ENCODE measurements at regions not wholly inside any gene's neighbourhood (a gene's known extent, or its start where the extent isn't known, plus 50 kb on each side); places are given as distances from the start of the nearest gene placed in this dataset.

DNA sequence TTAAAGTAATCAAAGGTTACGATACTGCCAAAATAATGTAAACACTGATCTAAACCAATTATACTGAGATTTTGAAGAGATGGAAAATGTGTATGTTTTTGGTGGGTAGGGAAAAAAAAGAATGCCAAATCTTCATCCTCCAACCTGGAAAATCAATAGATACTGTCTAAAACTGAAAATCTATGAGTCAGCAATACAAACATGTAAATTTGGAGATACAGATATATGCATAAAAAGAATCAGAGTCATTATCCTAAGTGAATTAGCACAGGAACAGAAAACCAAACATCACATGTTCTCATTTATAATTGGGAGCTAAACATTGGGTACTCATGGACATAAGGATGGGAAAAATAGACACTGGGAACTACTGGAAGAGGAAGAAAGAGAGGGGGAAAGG is 197.4 kb upstream of the TRPC5 start:
- no peak overlapping the region for H2BK12ac ChIP-seq (ENCODE audit: low read depth, low read length)
- CTCF ChIA-PET (ENCODE audit: partially characterized antibody): no interaction called here
- H3K23ac ChIP-seq (ENCODE audit: insufficient read length): no peak overlapping the region
- no peak overlapping the region for H3K14ac ChIP-seq (ENCODE audit: insufficient read length)
- DNase-seq (ENCODE audit: low read depth in 1 of 2, low spot score in 2 of 2) (no peak), FAIRE-seq (no peak)
- no peak overlapping the region for H3K27ac ChIP-seq (ENCODE audit: low read depth, low read length)
- H4K8ac ChIP-seq (ENCODE audit: extremely low read depth, insufficient read depth, low read length): no peak overlapping the region
- H3K4me1 ChIP-seq (replicated peaks in 1 of 4; ENCODE audit: control insufficient read depth in 3 of 4, insufficient read depth in 4 of 4, low read length in 3 of 4): no peaks in the 10 kb centered on the region
- no peaks in the 10 kb centered on the region for H3K79me2 ChIP-seq (ENCODE audit: control insufficient read depth in 1 of 2, insufficient read depth in 2 of 2, low read length in 2 of 2)
- H3K9ac ChIP-seq (replicated peaks in 1 of 4; ENCODE audit: extremely low read depth in 1 of 4, low read depth in 3 of 4, low read length in 3 of 4): no peak overlapping the region
- H3K56ac ChIP-seq (replicated peaks; ENCODE audit: insufficient read length, low read depth, low read length): no peak overlapping the region
- POLR2A ChIA-PET (ENCODE audit: partially characterized antibody): no interaction called here
- no peaks in the 10 kb centered on the region for H3K9me3 ChIP-seq (ENCODE audit: insufficient read depth in 2 of 2, low read depth in 1 of 2, low read length in 1 of 2)
- H3K36me3 ChIP-seq (ENCODE audit: control insufficient read depth in 2 of 4, insufficient read depth in 4 of 4, low read length in 3 of 4): no peaks in the 10 kb centered on the region
- H3K4me2 ChIP-seq (ENCODE audit: insufficient read depth in 1 of 2, low read depth in 2 of 2, low read length in 2 of 2): no peak overlapping the region
- H2AFZ ChIP-seq (ENCODE audit: low read length): no peak overlapping the region
- no peak overlapping the region for H4K91ac ChIP-seq (replicated peaks; ENCODE audit: insufficient read length, low read length)
- H3K79me1 ChIP-seq (ENCODE audit: low read depth, low read length): no peaks in the 10 kb centered on the region
- H3K23me2 ChIP-seq (ENCODE audit: low read depth, low read length): no peaks in the 10 kb centered on the region
- no peak overlapping the region for H3K18ac ChIP-seq (ENCODE audit: extremely low read depth, low read length)
- no peak overlapping the region for H2AK5ac ChIP-seq (ENCODE audit: low read depth, low read length)
- H3K4me3 ChIP-seq (ENCODE audit: extremely low read depth in 1 of 4, insufficient read depth in 2 of 4, low read depth in 3 of 4, low read length in 4 of 4): no peak overlapping the region
- no peak overlapping the region for H2BK20ac ChIP-seq (ENCODE audit: low read length)
- H2BK15ac ChIP-seq (ENCODE audit: low read length): no peak overlapping the region
- H2BK120ac ChIP-seq (replicated peaks; ENCODE audit: low read depth, low read length): no peak overlapping the region
- no peak overlapping the region for H2BK5ac ChIP-seq (ENCODE audit: low read depth, low read length)
- WGBS, 2 experiments (ENCODE audit: extremely low coverage in 1 of 2, insufficient coverage in 1 of 2, insufficient read length in 1 of 2, insufficient replicate concordance in 2 of 2, low coverage in 1 of 2, low lambda C conversion rate in 2 of 2, missing lambda C conversion rate in 1 of 2): 93% methylated on average over 1 of the region's 1 CpG; no CpG with 5 or more reads in 1 of the 2 experiments
- no peaks in the 10 kb centered on the region for H3K27me3 ChIP-seq (replicated peaks in 1 of 4; ENCODE audit: control insufficient read depth in 3 of 4, extremely low read depth in 1 of 4, insufficient read depth in 3 of 4, low read length in 3 of 4)
- H4K5ac ChIP-seq (ENCODE audit: insufficient read length, low read depth, low read length): no peak overlapping the region
- H4K20me1 ChIP-seq (replicated peaks in 1 of 2; ENCODE audit: control insufficient read depth in 1 of 2, insufficient read depth in 2 of 2, low read length in 2 of 2): no peaks in the 10 kb centered on the region
- H3K4ac ChIP-seq (replicated peaks; ENCODE audit: insufficient read length, low read depth, low read length): no peak overlapping the region
- TF ChIP-seq, protein P1, sequence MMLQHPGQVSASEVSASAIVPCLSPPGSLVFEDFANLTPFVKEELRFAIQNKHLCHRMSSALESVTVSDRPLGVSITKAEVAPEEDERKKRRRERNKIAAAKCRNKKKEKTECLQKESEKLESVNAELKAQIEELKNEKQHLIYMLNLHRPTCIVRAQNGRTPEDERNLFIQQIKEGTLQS (IDR thresholded peaks at IDR 0.05; ENCODE audit: insufficient read depth, low read depth, low read length): no peak
- TF ChIP-seq CHD2 (IDR thresholded peaks at IDR 0.05; ENCODE audit: low read length): no peak
- TF ChIP-seq KDM1A (IDR thresholded peaks at IDR 0.05; ENCODE audit: borderline replicate concordance, low read length): no peak
- no peak for TF ChIP-seq EZH2 (IDR thresholded peaks at IDR 0.05; ENCODE audit: low read depth, low read length, severe bottlenecking)
- TF ChIP-seq SIN3A (conservative IDR thresholded peaks at IDR 0.05 in 1 of 2, IDR thresholded peaks at IDR 0.05 in 1 of 2; ENCODE audit: low read depth in 1 of 2, low read length in 2 of 2): no peak
- TF ChIP-seq MAFK (IDR thresholded peaks at IDR 0.05; ENCODE audit: low read depth, low read length): no peak
- TF ChIP-seq POLR2A (IDR thresholded peaks at IDR 0.05; ENCODE audit: control extremely low read depth in 1 of 2, low read depth in 2 of 2, low read length in 2 of 2): no peak
- no peak for TF ChIP-seq BCL11A (IDR thresholded peaks at IDR 0.05; ENCODE audit: low read depth in 2 of 2, low read length in 2 of 2)
- TF ChIP-seq NRF1 (IDR thresholded peaks at IDR 0.05; ENCODE audit: low read depth, low read length): no peak
- no peak for TF ChIP-seq TEAD4 (IDR thresholded peaks at IDR 0.05; ENCODE audit: low read depth, low read length)
- TF ChIP-seq SIX5 (IDR thresholded peaks at IDR 0.05; ENCODE audit: low read depth, low read length): no peak
